IPS DF 19.7 (cell line): ENCODE measurements at regions not wholly inside any gene's neighbourhood (a gene's known extent, or its start where the extent isn't known, plus 50 kb on each side); places are given as distances from the start of the nearest gene placed in this dataset.

Source experiments
- DNase-seq: peaks from one replicate; pipeline ENCODE4 v3.0.0-alpha.2; 2013; ENCODE audit warnings: low read depth, low spot score

DNA sequence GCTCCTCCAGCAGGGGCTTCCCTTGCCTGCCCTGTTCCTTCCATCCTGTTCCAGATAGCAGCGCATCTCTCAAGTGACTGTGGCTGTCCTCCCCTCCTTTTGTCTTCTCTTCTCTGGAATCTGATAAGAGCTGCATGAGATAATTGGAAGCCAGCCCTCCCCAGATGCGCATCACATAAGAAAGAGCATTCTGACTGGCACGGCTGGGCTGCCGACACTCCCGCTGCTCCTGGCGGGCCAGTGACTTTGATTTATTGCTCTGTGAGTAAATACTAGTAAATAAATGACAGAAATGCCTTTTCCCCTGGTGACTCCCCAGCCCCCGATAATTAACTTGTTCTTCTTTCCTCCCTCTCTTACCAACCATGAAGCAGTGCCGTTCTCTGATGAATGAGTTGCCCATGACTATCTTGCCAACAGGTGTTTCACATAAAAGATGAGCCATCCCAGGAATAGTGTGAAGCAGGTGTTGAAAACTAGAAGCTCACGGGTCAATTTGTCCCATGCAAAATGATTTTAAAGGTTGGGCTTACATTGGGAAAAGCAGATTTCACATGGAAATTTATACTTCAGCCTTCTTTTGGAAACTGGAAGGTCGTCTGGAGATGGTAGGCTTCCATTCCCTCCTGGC, 212.3 kb downstream of the ERCC6L2 start:
- DNase-seq = peak; percentile 28

DNA sequence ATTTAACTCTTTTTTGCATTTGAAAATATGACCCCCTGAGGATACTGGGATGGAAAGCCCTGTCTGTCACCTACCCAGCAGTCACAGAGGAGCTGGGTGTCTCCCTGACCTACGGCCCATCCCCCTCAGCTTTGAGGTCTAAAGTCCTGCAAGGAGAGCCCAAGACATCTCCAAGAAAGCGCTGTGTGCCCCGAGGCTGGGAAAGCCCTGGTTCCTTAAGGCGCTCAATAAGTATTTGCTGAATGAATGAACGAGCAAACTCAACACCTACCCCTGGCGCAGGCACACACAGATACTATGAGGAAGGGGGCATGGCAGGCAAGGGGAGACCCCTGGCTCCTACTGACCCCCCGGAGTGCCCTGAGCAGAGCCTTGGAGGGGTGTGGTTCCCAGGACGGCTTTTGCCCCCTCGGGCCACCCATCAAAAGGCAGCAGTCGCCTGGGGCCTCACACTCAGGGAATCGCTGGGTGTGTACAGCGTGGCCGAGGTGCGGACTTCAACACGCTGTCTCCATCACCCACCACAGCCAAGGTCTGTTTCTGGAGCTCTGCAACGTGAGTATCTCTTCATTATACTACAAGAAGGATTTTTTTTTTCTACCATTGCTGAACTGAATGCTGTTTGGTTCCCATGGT, 211.6 kb downstream of the ERCC6L2 start:
- no peak for DNase-seq

GRCh38 chr9:96085491-96086143, 210.1 kb downstream of the ERCC6L2 start:
- DNase-seq = no peak

GRCh38 chr9:96084331-96084734, 208.8 kb downstream of the ERCC6L2 start:
- no peak for DNase-seq

DNA sequence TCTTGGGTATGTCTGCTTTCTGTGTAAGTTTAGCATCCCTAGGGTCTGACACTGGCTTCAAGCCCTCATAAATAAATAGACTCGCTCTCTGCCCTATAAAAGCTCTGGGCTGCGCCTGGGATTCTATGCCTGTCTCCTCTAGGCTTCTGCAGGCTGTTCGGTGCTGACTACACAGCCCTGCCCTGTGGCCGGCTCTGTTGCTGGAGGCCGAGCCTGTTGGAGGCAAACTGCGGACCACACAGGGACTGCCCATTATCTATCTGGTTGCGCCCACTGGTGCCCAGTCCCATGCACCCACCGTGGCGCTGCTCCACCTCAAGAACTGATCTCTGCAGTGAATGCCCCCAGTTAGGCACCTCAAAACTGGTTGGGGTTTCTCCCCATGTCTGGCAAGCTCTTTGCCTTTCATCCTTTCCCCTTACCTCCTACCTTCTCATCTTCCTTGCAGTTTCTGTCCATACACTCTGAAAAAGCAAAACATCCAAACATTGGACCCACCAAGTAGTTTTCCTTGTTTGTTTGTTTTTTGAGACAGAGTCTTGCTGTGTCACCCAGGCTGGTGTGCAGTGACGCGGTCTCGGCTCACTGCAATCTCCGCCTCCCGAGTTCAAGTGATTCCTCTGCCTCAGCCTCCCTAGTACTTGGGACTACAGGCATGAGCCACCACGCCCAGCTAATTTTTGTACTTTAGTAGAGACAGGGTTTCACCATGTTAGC, 207.2 kb downstream of the ERCC6L2 start:
- no peak for DNase-seq

DNA sequence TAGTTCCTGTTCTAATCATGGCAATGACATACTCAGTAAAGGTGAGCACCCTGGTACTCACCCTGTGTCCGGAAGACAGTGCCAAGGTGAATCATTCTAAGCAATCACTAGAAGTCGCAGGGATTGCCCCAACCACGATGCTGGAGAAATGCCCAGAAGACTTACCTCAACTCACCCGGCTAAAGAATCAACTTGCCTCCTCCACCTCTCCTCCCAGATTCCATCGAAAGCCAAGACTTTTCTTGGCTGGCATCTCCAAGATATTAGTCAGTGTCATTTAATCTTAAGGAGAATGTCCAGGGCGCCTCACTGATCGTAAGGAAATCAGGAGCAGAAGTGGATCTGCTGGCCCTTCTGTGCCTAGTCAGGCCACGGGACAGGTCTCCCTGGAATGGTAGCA, 204.9 kb downstream of the ERCC6L2 start:
- DNase-seq = no peak

DNA sequence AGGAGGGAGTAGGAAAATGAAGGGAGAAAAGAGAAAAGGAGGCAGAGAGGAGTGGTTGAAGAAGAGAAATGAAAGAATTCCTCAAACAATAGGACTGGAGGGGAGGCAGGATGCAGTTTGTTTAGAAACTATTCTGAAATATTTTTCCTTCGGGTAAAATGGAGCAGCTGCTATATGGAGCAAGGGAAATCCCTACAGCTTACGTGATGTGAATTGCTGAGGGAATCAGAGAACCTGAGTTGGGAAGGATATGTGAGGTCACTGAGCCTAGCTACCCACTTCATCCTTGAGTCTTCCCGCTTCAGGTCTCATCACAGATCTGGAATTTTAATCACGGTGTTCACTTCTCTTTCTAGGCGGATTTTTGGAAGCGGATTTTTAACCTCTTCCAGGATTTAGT, 204.3 kb downstream of the ERCC6L2 start:
- no peak for DNase-seq

DNA sequence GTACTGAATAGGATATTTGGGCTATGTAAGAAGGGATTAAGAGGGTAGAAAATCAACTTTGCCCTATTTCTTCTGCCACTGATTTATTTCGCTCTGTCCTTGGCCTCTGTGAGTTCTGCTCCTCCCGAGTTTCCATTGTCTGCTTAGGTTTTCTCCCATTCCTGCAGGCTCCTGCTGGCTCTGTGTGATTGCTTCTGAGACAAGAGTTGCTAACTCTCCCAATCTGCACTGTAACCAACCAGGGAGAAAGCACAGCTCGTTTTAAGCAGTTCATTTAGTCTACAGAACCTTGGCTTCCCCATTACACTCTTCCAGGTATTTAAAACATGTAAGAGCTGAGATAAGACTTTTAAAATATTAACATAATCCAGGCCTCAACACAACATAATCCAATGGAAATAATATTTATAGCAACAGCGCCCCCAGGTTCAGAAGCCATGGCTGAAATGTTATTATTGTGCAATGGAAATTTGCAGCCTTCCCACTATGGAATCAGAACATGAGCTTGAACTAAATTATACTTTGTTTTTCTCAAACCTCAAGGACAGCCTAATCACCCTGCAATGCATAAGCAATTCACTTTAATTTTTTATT, 203.5 kb downstream of the ERCC6L2 start:
- no peak for DNase-seq

DNA sequence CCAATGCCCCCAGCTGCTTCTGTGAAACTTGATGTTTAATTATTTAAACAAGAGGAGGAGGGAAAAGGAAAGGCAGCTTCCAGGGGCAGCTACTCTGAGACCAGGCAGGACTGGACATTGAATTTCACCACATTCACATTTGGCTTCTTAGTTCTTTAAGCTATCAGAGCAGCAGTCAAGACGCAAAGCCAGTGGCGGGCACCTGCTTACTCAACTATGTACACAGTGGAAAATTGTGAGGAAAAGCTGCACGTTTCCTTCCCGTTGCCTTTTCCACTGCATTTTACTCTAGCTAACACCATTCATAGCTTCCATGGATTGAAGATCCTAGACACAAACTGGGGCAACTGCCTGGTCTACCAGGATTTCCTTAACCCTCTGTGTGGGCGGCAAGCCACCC, 200.3 kb downstream of the ERCC6L2 start:
- no peak for DNase-seq

- no peak for DNase-seq
Measured at GRCh38 chr9:96075111-96075510, 199.6 kb downstream of the ERCC6L2 start.

GRCh38 chr9:96073531-96074480, 198.3 kb downstream of the ERCC6L2 start:
- DNase-seq = no peak

DNA sequence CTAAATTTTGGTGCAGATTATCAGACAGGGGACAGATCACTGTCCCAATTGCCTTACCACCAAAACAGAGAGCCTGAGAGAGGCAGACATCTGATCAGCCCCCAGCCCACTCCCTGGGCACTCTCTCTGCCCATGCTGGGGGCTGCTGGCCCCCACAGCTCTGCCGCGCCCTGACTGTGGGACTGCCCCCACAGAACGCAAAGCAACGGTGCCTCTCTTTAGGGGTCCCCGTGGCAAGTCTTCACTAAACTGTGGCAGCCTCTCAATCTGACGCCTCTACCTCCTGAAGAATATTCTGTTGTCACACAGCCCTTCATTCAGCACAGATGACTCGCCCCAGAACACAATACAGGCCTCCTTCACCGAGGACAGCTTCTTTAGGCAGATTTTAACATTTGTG, 197.4 kb downstream of the ERCC6L2 start:
- DNase-seq = no peak

GRCh38 chr9:96071815-96072124, 196.3 kb downstream of the ERCC6L2 start:
- DNase-seq = no peak

DNA sequence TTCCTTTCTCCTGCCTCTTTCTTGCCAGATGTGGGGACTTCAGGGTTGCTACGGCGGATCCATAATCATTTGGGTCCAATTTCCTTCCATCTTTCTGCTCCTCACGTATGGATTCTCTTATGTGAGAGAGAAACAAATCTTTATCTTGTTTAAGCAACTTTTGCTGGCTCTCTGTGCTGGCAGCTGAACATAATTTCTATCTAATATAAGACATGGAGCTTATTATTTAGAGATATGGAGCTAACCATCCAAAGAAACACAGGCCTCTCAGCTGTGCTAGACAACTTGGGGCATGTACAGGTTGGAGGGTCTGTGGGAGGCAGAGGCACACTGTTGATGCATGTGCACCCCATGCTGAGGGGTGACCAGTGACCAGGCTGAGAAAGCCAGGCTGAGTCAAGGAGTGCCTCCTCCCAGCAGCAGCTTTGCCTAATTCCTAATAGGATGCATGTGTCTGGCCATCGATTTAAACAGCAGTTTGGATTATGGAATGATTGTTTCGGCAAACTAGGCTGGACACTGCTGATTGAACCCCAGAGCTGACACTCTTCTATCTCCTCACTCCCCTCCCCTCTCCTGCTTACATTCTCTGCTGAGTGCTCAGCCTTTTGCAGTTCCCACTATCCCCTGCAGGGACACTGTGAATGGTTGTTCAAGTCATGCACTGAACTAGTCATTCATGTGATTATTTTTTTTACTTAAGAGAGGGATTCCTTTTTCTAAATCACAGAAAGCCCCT, 195.8 kb downstream of the ERCC6L2 start:
- peak; percentile 20 for DNase-seq

DNA sequence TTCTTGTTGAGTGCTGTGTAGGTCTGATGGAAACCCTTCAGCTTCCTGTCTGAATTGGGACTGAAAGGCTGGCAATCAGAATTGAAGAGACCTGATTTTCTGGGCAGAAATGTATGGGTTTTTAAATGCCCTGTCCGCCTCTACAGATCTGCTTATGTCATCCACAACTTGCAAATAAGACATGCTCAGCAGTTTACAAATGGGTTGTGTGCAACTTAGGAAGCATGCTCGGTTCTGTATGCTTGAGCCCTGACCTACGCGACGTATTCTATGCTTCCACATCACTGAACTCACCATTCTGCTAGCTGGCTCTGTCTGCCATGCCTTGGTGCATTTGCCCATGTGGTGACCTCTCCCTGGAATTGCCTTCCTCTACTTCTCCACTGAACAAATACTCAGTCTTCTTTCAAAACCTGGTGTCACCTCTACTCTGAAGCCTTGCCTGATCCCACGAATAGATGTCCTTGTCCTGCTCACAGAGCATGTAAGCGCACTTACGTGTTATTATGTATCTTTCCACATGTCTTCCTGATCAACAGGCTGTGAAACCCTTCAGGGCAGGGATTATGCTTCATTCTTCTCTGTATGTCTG, 194.2 kb downstream of the ERCC6L2 start:
- no peak for DNase-seq

GRCh38 chr9:96068511-96068910, 193.0 kb downstream of the ERCC6L2 start:
- no peak for DNase-seq

DNA sequence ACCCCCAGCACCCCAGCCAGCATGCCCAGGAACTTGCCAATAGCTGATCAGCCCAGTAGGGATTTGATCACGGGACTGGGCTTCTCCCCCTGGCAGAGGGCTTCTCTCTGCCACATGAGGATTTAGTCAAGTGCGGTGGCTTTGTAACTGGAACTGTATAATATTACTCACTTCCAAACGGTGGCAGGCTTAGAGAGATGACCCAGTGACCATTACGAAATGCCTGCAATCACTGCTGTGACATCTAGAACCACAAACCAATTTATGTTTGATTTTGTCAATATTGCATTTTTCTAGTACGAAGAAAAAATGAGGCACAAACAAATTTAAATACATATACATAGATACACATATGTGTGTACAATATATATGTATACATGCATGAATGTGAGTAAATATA, 192.1 kb downstream of the ERCC6L2 start:
- DNase-seq = no peak

- no peak for DNase-seq
Measured at GRCh38 chr9:96067004-96067403, 191.5 kb downstream of the ERCC6L2 start.

DNA sequence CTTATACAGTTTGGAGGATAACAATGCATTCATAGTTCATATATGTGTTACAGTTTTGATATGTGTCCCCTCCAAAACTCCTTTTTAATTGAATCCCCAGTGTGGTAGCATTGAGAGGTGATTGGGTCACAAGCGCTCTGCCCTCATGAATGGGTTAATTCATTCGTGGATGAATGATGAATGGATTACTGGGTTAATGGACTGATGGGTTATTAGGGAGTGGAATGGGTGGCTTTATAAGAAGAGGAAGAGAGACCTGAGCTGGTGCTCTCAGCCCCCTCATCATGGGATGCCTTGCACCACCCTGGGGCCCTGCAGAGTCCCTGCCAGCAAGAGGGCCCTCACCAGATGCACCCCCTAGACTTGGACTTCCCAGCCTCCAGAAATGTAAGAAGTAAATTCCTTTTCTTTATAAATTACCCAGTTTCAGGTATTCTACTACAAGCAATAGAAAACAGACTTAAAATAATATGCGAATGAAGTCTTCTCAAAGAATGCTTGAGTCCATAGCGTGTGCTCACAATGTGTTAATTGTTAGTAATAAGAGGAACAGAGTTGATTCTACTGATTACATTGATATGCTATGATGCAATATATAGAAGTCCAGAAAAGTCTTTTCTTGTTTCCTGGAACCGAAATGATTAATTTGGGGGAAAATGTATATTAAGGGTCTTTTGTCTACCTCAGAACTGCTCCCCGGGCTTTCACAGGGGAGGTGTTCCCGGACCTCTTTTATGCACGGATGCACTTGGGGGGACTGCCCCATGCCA, 190.2 kb downstream of the ERCC6L2 start:
- no peak for DNase-seq
